CD14-positive monocyte (primary cell): ENCODE measurements at regions not wholly inside any gene's neighbourhood (a gene's known extent, or its start where the extent isn't known, plus 50 kb on each side); places are given as distances from the start of the nearest gene placed in this dataset.

Experiments used
- DNase-seq, 3 donors: peaks; one replicate each; pipeline ENCODE4 v3.0.0-alpha.2; 2011 to 2022
- H2AFZ ChIP-seq: 2 replicates; pipeline ENCODE4 v1.6.0; 2012; ENCODE audit warnings: mild to moderate bottlenecking, low read depth, low read length, inconsistent platforms; ENCODE audit not compliant: insufficient read depth, poor library complexity, severe bottlenecking
- H3K27ac ChIP-seq, 2 donors: 1 replicate in 1 of 2; 2 replicates in 1 of 2; pipeline ENCODE4 v1.5.1; 2012 to 2013; ENCODE audit warnings: low read length in 2 of 2, control low read depth in 1 of 2, inconsistent platforms in 1 of 2, low read depth in 1 of 2, mild to moderate bottlenecking in 1 of 2
- H3K27me3 ChIP-seq, 2 donors: one replicate each; pipeline versions ENCODE4 v1.6.0 to v1.6.1; 2011 to 2013; ENCODE audit warnings: low read length in 2 of 2; ENCODE audit not compliant: control insufficient read depth in 2 of 2, insufficient read depth in 2 of 2
- H3K36me3 ChIP-seq, 2 donors: replicated peaks in 1 of 2; 1 replicate in 1 of 2; 2 replicates in 1 of 2; pipeline versions ENCODE4 v1.5.1 to v1.6.1; 2012 to 2013; ENCODE audit warnings: low read length in 2 of 2, control low read depth in 1 of 2, inconsistent platforms in 1 of 2, mild to moderate bottlenecking in 1 of 2; ENCODE audit not compliant: insufficient read depth in 2 of 2, control insufficient read depth in 1 of 2
- H3K4me1 ChIP-seq, 2 donors: 1 replicate in 1 of 2; 2 replicates in 1 of 2; pipeline versions ENCODE4 v1.5.1 to v1.6.1; 2012 to 2013; ENCODE audit warnings: low read length in 2 of 2, control low read depth in 1 of 2, inconsistent platforms in 1 of 2, mild to moderate bottlenecking in 1 of 2, moderate library complexity in 1 of 2; ENCODE audit not compliant: insufficient read depth in 2 of 2, control insufficient read depth in 1 of 2
- H3K4me2 ChIP-seq: replicated peaks from 2 replicates; pipeline ENCODE3; 2012; ENCODE audit warnings: low read length, moderate library complexity, mild to moderate bottlenecking; ENCODE audit not compliant: poor library complexity, severe bottlenecking; ENCODE audit errors: extremely low read depth
- H3K4me3 ChIP-seq, 3 experiments: fragments of 200-600 bp in 1 of 3; sonication (generic) in 1 of 3; replicated peaks in 1 of 3; 1 replicate in 2 of 3; 2 replicates in 1 of 3; pipeline ENCODE4 v1.5.1; 2011 to 2013; ENCODE audit warnings: low read length in 3 of 3, mild to moderate bottlenecking in 3 of 3, control low read depth in 2 of 3, low read depth in 2 of 3, inconsistent platforms in 1 of 3, moderate library complexity in 1 of 3
- H3K79me2 ChIP-seq: 2 replicates; pipeline ENCODE4 v1.6.0; 2012; ENCODE audit warnings: mild to moderate bottlenecking, control low read depth, inconsistent platforms, low read length, moderate library complexity; ENCODE audit not compliant: insufficient read depth
- H3K9ac ChIP-seq: 2 replicates; pipeline ENCODE4 v1.6.0; 2017; ENCODE audit warnings: low read length, mild to moderate bottlenecking; ENCODE audit not compliant: insufficient read depth, poor library complexity, severe bottlenecking
- H3K9me3 ChIP-seq, 2 donors: replicated peaks in 1 of 2; 1 replicate in 1 of 2; 2 replicates in 1 of 2; pipeline versions ENCODE4 v1.5.1 to v1.6.1; 2012 to 2013; ENCODE audit warnings: low read length in 2 of 2, control low read depth in 1 of 2; ENCODE audit not compliant: control insufficient read depth in 1 of 2, insufficient read depth in 1 of 2
- H4K20me1 ChIP-seq: 2 replicates; pipeline ENCODE4 v1.6.0; 2012; ENCODE audit warnings: mild to moderate bottlenecking, low read length, control low read depth, moderate library complexity; ENCODE audit not compliant: insufficient read depth
- H3K27ac Mint-ChIP-seq, 7 donors: one replicate each; pipeline ENCODE4 v1.8.0; 2020; ENCODE audit warnings: mild to moderate bottlenecking in 7 of 7, mixed read lengths in 7 of 7, moderate library complexity in 6 of 7, inconsistent platforms in 2 of 7
- H3K27me3 Mint-ChIP-seq, 3 donors: one replicate each; pipeline ENCODE4 v1.8.0; 2021 to 2022; ENCODE audit warnings: low read depth in 3 of 3, mild to moderate bottlenecking in 3 of 3, mixed read lengths in 3 of 3, moderate library complexity in 3 of 3, inconsistent platforms in 1 of 3
- H3K36me3 Mint-ChIP-seq, 2 donors: one replicate each; pipeline ENCODE4 v1.8.0; 2020; ENCODE audit warnings: mixed read lengths in 2 of 2, inconsistent platforms in 1 of 2, mild to moderate bottlenecking in 1 of 2
- H3K4me1 Mint-ChIP-seq: one replicate; pipeline ENCODE4 v1.8.0; 2020; ENCODE audit warnings: mild to moderate bottlenecking, mixed read lengths
- H3K4me3 Mint-ChIP-seq, 2 donors: one replicate each; pipeline ENCODE4 v1.8.0; 2020; ENCODE audit warnings: mild to moderate bottlenecking in 2 of 2, mixed read lengths in 2 of 2, moderate library complexity in 1 of 2
- H3K9me3 Mint-ChIP-seq, 7 donors: one replicate each; pipeline ENCODE4 v1.8.0; 2020 to 2022; ENCODE audit warnings: mixed read lengths in 7 of 7, mild to moderate bottlenecking in 6 of 7, moderate library complexity in 6 of 7, inconsistent platforms in 2 of 7
- WGBS: methylation state at CpG from one replicate; pipeline ENCODE4 v1.1.5; 2013; ENCODE audit warnings: missing lambda C conversion rate; ENCODE audit not compliant: insufficient coverage; 5-methylcytosine and 5-hydroxymethylcytosine counted together
- intact Hi-C, 2 donors: fragments of 100-400 bp; cut with micrococcal nuclease; formaldehyde crosslinking; loops; one replicate each; pipeline versions ENCODE4 v1.15.0 to v1.15.1; 2023
- TF ChIP-seq, protein P1 (sequence below): fragments of 200-600 bp; IDR thresholded peaks from one replicate; pipeline ENCODE4 v1.8.0; 2022; ENCODE audit warnings: antibody characterized with exemption, mild to moderate bottlenecking

GRCh38 chr2:134770702-134771101, 51.9 kb upstream of the TMEM163 start:
- H3K27ac Mint-ChIP-seq = no peak overlapping the region
- no peak for DNase-seq
- H3K27me3 Mint-ChIP-seq = peaks cover 2 to 3% (median 2%) of the 10 kb centered on the region in 3 donors
- H3K4me3 ChIP-seq = no peak overlapping the region
- TF ChIP-seq, protein P1, sequence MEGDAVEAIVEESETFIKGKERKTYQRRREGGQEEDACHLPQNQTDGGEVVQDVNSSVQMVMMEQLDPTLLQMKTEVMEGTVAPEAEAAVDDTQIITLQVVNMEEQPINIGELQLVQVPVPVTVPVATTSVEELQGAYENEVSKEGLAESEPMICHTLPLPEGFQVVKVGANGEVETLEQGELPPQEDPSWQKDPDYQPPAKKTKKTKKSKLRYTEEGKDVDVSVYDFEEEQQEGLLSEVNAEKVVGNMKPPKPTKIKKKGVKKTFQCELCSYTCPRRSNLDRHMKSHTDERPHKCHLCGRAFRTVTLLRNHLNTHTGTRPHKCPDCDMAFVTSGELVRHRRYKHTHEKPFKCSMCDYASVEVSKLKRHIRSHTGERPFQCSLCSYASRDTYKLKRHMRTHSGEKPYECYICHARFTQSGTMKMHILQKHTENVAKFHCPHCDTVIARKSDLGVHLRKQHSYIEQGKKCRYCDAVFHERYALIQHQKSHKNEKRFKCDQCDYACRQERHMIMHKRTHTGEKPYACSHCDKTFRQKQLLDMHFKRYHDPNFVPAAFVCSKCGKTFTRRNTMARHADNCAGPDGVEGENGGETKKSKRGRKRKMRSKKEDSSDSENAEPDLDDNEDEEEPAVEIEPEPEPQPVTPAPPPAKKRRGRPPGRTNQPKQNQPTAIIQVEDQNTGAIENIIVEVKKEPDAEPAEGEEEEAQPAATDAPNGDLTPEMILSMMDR = no peak
- no peaks in the 10 kb centered on the region for H3K4me1 ChIP-seq
- H3K9ac ChIP-seq = no peak overlapping the region
- no peaks in the 10 kb centered on the region for H3K79me2 ChIP-seq
- H3K4me1 Mint-ChIP-seq = no peaks in the 10 kb centered on the region
- no peak overlapping the region for H2AFZ ChIP-seq
- no peaks in the 10 kb centered on the region for H3K36me3 Mint-ChIP-seq
- H3K4me3 Mint-ChIP-seq = no peak overlapping the region
- no peaks in the 10 kb centered on the region for H3K9me3 ChIP-seq
- no peaks in the 10 kb centered on the region for H3K27me3 ChIP-seq
- no peak overlapping the region for H3K27ac ChIP-seq
- peaks cover 0 to 3% (median 0%) of the 10 kb centered on the region in 7 donors for H3K9me3 Mint-ChIP-seq
- no peaks in the 10 kb centered on the region for H4K20me1 ChIP-seq
- WGBS = 95% methylated on average over 5 of the region's 6 CpGs
- no peaks in the 10 kb centered on the region for H3K36me3 ChIP-seq
- H3K4me2 ChIP-seq = no peak overlapping the region
- intact Hi-C loops = loop anchor here (5.0 to 10.0 kb wide), 2 partner anchors 46 to 53 kb away; partner anchors contain the start of gene TMEM163 (in 1 of the 2)

GRCh38 chr2:134771313-134771801, 52.6 kb upstream of the TMEM163 start:
- TF ChIP-seq, protein P1 = no peak
- Mint-ChIP-seq H3K4me1 (no peaks in the 10 kb centered on the region), H3K36me3 (no peaks in the 10 kb centered on the region), H3K9me3 (peaks cover 0 to 3% (median 0%) of the 10 kb centered on the region in 7 donors), H3K4me3 (no peak overlapping the region), H3K27me3 (peaks cover 2 to 3% (median 3%) of the 10 kb centered on the region in 3 donors), H3K27ac (no peak overlapping the region)
- no peaks in the 10 kb centered on the region for H3K36me3 ChIP-seq
- H3K4me1 ChIP-seq = no peaks in the 10 kb centered on the region
- no peaks in the 10 kb centered on the region for H3K79me2 ChIP-seq
- intact Hi-C loops = loop anchor here (5.0 to 10.0 kb wide), 2 partner anchors 47 to 54 kb away; partner anchors contain the start of gene TMEM163 (in 1 of the 2)
- no peaks in the 10 kb centered on the region for H3K9me3 ChIP-seq
- 92% methylated on average over 3 of the region's 4 CpGs for WGBS
- no peak overlapping the region for H3K9ac ChIP-seq
- H3K4me2 ChIP-seq = no peak overlapping the region
- no peak overlapping the region for H3K27ac ChIP-seq
- H3K4me3 ChIP-seq = no peak overlapping the region
- H2AFZ ChIP-seq = no peak overlapping the region
- no peaks in the 10 kb centered on the region for H3K27me3 ChIP-seq
- DNase-seq = no peak
- H4K20me1 ChIP-seq = no peaks in the 10 kb centered on the region
